ENCODE measurements at regions not wholly inside any gene's neighbourhood (a gene's known extent, or its start where the extent isn't known, plus 50 kb on each side); places are given as distances from the start of the nearest gene placed in this dataset.
"Not testable (repeated sequence)": the region's sequence is repeated elsewhere in the genome, so short reads cannot be mapped to it uniquely, and the experiment has no call there.

GRCh38 chr5:85662969-85663707 lies 954.6 kb upstream of the COX7C start:
- not testable (repeated sequence) for TF ChIP-seq CTCF (IDR thresholded peaks at IDR 0.05 in 8 of 11, conservative IDR thresholded peaks at IDR 0.05 in 3 of 11); POLR2AphosphoS5 (IDR thresholded peaks at IDR 0.05)
